B cell (primary cell): ENCODE measurements at regions not wholly inside any gene's neighbourhood (a gene's known extent, or its start where the extent isn't known, plus 50 kb on each side); places are given as distances from the start of the nearest gene placed in this dataset.

Source experiments
- EZH2 ChIP-seq: IDR thresholded peaks from 2 replicates; pipeline ENCODE4 v1.6.1; 2012; ENCODE audit warnings: borderline replicate concordance, low read depth, mild to moderate bottlenecking, moderate library complexity, low read length; ENCODE audit not compliant: insufficient read depth, poor library complexity, severe bottlenecking
- TF ChIP-seq, protein P1 (sequence below): fragments of 200-600 bp; IDR thresholded peaks from one replicate; pipeline ENCODE4 v1.8.0; 2022; ENCODE audit warnings: antibody characterized with exemption, mild to moderate bottlenecking

DNA sequence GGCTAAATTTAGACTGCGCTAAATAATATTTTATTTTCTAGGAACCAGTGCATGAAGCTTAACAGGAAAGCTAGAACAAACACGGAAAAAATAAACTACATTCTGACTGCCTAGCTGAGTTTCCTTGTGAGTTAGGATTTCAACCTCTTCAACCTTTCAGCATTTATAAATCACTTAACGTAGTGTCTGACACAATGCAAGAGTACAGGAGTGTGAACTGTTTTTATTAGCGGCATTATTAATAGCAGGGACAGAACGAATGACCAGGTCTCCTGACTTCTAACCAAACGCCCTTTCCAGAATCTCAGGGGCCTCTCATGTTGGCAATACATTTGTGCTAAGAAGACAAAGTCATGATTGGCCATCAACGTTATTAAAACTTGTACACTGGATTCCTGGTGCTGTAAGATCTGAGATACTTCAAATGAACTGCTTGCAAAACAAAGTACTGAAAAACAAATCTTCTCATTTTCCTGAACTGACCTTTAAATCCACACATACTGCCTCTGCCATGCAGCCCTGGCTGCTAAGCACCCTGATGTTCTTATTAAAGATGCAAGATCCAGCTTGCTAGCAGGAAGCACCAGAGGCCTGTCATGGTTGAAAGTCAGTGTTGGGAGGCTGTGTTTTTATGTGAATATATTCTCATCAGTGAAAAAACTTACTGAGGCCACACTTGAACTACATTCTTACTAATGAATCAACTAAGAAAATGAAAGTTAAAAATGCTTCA lies 380.4 kb upstream of the CPEB2 start:
- TF ChIP-seq, protein P1, sequence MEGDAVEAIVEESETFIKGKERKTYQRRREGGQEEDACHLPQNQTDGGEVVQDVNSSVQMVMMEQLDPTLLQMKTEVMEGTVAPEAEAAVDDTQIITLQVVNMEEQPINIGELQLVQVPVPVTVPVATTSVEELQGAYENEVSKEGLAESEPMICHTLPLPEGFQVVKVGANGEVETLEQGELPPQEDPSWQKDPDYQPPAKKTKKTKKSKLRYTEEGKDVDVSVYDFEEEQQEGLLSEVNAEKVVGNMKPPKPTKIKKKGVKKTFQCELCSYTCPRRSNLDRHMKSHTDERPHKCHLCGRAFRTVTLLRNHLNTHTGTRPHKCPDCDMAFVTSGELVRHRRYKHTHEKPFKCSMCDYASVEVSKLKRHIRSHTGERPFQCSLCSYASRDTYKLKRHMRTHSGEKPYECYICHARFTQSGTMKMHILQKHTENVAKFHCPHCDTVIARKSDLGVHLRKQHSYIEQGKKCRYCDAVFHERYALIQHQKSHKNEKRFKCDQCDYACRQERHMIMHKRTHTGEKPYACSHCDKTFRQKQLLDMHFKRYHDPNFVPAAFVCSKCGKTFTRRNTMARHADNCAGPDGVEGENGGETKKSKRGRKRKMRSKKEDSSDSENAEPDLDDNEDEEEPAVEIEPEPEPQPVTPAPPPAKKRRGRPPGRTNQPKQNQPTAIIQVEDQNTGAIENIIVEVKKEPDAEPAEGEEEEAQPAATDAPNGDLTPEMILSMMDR: no peak
- no peak for TF ChIP-seq EZH2
